ENCODE measurements at regions not wholly inside any gene's neighbourhood (a gene's known extent, or its start where the extent isn't known, plus 50 kb on each side); places are given as distances from the start of the nearest gene placed in this dataset.

GRCh38 chr10:15433850-15434537 is 62.9 kb upstream of the FAM171A1 start:
- TF ChIP-seq REST (IDR thresholded peaks at IDR 0.05; ENCODE audit: insufficient read depth in 1 of 2, low read depth in 2 of 2, low read length in 2 of 2): no peak
- TF ChIP-seq SIN3A (IDR thresholded peaks at IDR 0.05; ENCODE audit: borderline replicate concordance, insufficient read depth, low read length): no peak
- no peak for TF ChIP-seq POLR2AphosphoS5 (IDR thresholded peaks at IDR 0.05; ENCODE audit: low read depth, low read length)
- no peak for TF ChIP-seq FOXP2 (optimal IDR thresholded peaks at IDR 0.05; ENCODE audit: borderline replicate concordance, extremely low read depth, extremely low read length, insufficient read depth)
- TF ChIP-seq TAF1 (IDR thresholded peaks at IDR 0.05; ENCODE audit: borderline replicate concordance, insufficient read depth, low read length): no peak

GRCh38 chr10:15432266-15432665 is 61.2 kb upstream of the FAM171A1 start:
- TF ChIP-seq FOXP2 (optimal IDR thresholded peaks at IDR 0.05; ENCODE audit: borderline replicate concordance, extremely low read depth, extremely low read length, insufficient read depth): no peak
- no peak for TF ChIP-seq SIN3A (IDR thresholded peaks at IDR 0.05; ENCODE audit: borderline replicate concordance, insufficient read depth, low read length)
- TF ChIP-seq POLR2AphosphoS5 (IDR thresholded peaks at IDR 0.05; ENCODE audit: low read depth, low read length): no peak
- TF ChIP-seq REST (IDR thresholded peaks at IDR 0.05; ENCODE audit: insufficient read depth in 1 of 2, low read depth in 2 of 2, low read length in 2 of 2): no peak
- no peak for TF ChIP-seq TAF1 (IDR thresholded peaks at IDR 0.05; ENCODE audit: borderline replicate concordance, insufficient read depth, low read length)

- no peak for TF ChIP-seq FOXP2 (optimal IDR thresholded peaks at IDR 0.05; ENCODE audit: borderline replicate concordance, extremely low read depth, extremely low read length, insufficient read depth)
- no peak for TF ChIP-seq SIN3A (IDR thresholded peaks at IDR 0.05; ENCODE audit: borderline replicate concordance, insufficient read depth, low read length)
- no peak for TF ChIP-seq POLR2AphosphoS5 (IDR thresholded peaks at IDR 0.05; ENCODE audit: low read depth, low read length)
- no peak for TF ChIP-seq REST (IDR thresholded peaks at IDR 0.05; ENCODE audit: insufficient read depth in 1 of 2, low read depth in 2 of 2, low read length in 2 of 2)
- TF ChIP-seq TAF1 (IDR thresholded peaks at IDR 0.05; ENCODE audit: borderline replicate concordance, insufficient read depth, low read length): no peak
Observed at GRCh38 chr10:15430969-15431771, 60.1 kb upstream of the FAM171A1 start.

DNA sequence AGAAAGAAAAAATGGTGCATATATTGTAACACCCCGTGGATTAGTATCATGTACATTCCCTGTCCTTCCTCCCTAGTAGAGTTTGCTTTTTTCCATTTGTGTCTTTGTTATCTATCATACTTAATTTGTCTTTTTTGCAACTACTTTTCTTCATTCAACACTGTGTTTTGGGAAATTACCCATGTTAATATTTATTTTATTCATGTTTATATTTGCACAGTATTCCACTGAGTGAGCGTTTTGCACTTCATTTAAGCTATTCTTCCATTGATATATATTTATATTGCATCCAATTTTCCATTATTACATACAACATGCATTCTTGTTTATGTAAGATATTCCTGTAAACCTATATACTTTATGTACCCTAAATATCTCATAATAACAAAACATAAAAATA is 57.6 kb upstream of the FAM171A1 start:
- TF ChIP-seq POLR2AphosphoS5 (IDR thresholded peaks at IDR 0.05; ENCODE audit: low read depth, low read length) (no peak), REST (IDR thresholded peaks at IDR 0.05; ENCODE audit: insufficient read depth in 1 of 2, low read depth in 2 of 2, low read length in 2 of 2) (no peak)

Data from PFSK-1 (cell line).